ENCODE measurements at regions not wholly inside any gene's neighbourhood (a gene's known extent, or its start where the extent isn't known, plus 50 kb on each side); places are given as distances from the start of the nearest gene placed in this dataset.
"Not testable (repeated sequence)": the region's sequence is repeated elsewhere in the genome, so short reads cannot be mapped to it uniquely, and the experiment has no call there.

DNA sequence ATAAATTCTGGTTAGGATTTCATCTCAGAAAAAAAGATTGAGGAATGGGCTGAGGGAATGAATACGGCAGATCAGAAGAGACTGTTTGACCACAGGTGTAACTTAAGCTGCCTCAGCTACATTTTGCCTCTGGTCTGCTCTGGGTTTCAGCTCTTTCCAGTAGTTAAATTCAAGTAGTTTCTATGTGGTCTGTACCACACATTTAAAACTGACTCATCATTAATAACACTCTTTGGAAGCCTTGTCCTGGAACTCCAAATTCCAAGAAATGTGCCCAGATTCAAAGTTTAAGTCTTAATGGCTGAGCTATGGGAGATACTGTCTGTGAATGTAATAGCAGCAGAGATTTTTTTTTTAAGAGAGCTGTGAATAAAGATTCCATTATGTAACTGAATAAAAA lies 133.1 kb upstream of the IGSF10 start:
- Histone ChIP-seq H3K9me3 (ENCODE audit: low read depth) (no peaks in the 10 kb centered on the region), H2AFZ (replicated peaks) (no peak overlapping the region), H4K20me1 (ENCODE audit: low read depth) (no peaks in the 10 kb centered on the region), H3F3A (ENCODE audit: low read depth) (no peaks in the 10 kb centered on the region), H3K79me2 (ENCODE audit: low read depth) (no peaks in the 10 kb centered on the region), H3K4me2 (no peak overlapping the region), H3K4me1 (no peaks in the 10 kb centered on the region), H3K4me3 (no peak overlapping the region), H3K27me3 (no peaks in the 10 kb centered on the region), H3K27ac (no peak overlapping the region), H3K36me3 (no peaks in the 10 kb centered on the region), H3K9ac (no peak overlapping the region)
- no peak for DNase-seq (ENCODE audit: low spot score)
- H3K27ac Mint-ChIP-seq: no peak overlapping the region
- no peaks in the 10 kb centered on the region for H3K36me3 Mint-ChIP-seq
- no peak overlapping the region for H3K4me3 Mint-ChIP-seq
- no peaks in the 10 kb centered on the region for H3K27me3 Mint-ChIP-seq (ENCODE audit: insufficient read depth, low read depth)
- no peaks in the 10 kb centered on the region for H3K4me1 Mint-ChIP-seq
- no peak for TF ChIP-seq EZH2phosphoT487 (IDR thresholded peaks at IDR 0.05)
- TF ChIP-seq, protein P1, sequence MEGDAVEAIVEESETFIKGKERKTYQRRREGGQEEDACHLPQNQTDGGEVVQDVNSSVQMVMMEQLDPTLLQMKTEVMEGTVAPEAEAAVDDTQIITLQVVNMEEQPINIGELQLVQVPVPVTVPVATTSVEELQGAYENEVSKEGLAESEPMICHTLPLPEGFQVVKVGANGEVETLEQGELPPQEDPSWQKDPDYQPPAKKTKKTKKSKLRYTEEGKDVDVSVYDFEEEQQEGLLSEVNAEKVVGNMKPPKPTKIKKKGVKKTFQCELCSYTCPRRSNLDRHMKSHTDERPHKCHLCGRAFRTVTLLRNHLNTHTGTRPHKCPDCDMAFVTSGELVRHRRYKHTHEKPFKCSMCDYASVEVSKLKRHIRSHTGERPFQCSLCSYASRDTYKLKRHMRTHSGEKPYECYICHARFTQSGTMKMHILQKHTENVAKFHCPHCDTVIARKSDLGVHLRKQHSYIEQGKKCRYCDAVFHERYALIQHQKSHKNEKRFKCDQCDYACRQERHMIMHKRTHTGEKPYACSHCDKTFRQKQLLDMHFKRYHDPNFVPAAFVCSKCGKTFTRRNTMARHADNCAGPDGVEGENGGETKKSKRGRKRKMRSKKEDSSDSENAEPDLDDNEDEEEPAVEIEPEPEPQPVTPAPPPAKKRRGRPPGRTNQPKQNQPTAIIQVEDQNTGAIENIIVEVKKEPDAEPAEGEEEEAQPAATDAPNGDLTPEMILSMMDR (IDR thresholded peaks at IDR 0.05): no peak
- TF ChIP-seq EZH2 (IDR thresholded peaks at IDR 0.05): no peak
- H3K9me3 Mint-ChIP-seq: no peaks in the 10 kb centered on the region

DNA sequence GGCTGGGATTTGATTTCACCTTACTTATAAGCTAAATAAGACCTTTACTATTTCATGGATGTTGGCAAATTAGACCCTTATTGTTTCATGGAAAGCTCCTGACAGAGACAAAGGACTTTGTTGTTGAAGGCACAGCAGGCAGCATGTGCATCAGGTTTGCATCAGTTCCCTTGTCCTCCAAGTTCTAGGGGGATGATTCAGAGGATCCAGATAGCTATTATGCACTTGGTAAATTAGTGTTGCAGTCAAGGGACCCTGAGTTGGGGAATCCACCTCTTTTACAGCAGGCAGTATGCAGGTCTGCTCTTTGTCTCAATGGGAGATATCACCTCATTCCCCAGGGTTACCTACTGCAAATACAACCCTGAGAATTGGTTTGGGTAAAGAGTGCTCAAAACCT lies 131.4 kb upstream of the IGSF10 start:
- Histone ChIP-seq H3K27me3 (no peaks in the 10 kb centered on the region), H3K4me2 (no peak overlapping the region), H3K4me1 (no peaks in the 10 kb centered on the region), H3K27ac (no peak overlapping the region), H3K9ac (no peak overlapping the region), H3K36me3 (no peaks in the 10 kb centered on the region), H3F3A (ENCODE audit: low read depth) (no peaks in the 10 kb centered on the region), H3K4me3 (no peak overlapping the region), H3K9me3 (ENCODE audit: low read depth) (no peaks in the 10 kb centered on the region), H3K79me2 (ENCODE audit: low read depth) (no peaks in the 10 kb centered on the region), H2AFZ (replicated peaks) (no peak overlapping the region), H4K20me1 (ENCODE audit: low read depth) (no peaks in the 10 kb centered on the region)
- Mint-ChIP-seq H3K4me3 (no peak overlapping the region), H3K4me1 (no peaks in the 10 kb centered on the region), H3K27me3 (ENCODE audit: insufficient read depth, low read depth) (no peaks in the 10 kb centered on the region), H3K27ac (no peak overlapping the region), H3K36me3 (no peaks in the 10 kb centered on the region), H3K9me3 (no peaks in the 10 kb centered on the region)
- DNase-seq (ENCODE audit: low spot score): peak; percentile 7
- TF ChIP-seq, protein P1 (IDR thresholded peaks at IDR 0.05): no peak

DNA sequence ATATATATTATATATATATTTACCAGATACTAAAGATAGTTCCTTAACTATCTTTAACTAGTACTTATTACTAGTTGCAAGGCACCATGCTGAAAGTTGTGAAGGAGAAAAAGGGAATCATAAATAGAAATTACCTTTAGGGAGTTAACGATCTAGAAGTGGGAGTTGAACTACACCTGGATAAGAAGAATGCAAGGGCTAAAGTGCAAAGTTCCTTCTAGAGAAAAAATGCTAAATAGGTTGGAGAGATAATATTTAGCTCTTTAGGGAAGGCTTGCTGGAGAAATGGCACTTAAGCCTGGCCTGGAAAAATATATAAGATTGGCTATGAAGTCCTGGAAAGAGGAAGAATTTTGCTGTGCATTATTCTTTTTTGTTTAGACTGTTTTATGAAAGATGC lies 130.6 kb upstream of the IGSF10 start:
- H4K20me1 ChIP-seq (ENCODE audit: low read depth): no peaks in the 10 kb centered on the region
- H3K9ac ChIP-seq: no peak overlapping the region
- DNase-seq (ENCODE audit: low spot score): no peak
- no peaks in the 10 kb centered on the region for H3K27me3 Mint-ChIP-seq (ENCODE audit: insufficient read depth, low read depth)
- H3K27ac ChIP-seq: no peak overlapping the region
- no peaks in the 10 kb centered on the region for H3K36me3 ChIP-seq
- H3K4me1 Mint-ChIP-seq: no peaks in the 10 kb centered on the region
- no peaks in the 10 kb centered on the region for H3F3A ChIP-seq (ENCODE audit: low read depth)
- no peak overlapping the region for H3K4me3 Mint-ChIP-seq
- no peak overlapping the region for H3K4me3 ChIP-seq
- no peak overlapping the region for H3K4me2 ChIP-seq
- H3K27ac Mint-ChIP-seq: no peak overlapping the region
- no peaks in the 10 kb centered on the region for H3K4me1 ChIP-seq
- H3K36me3 Mint-ChIP-seq: no peaks in the 10 kb centered on the region
- H3K79me2 ChIP-seq (ENCODE audit: low read depth): no peaks in the 10 kb centered on the region
- H3K27me3 ChIP-seq: no peaks in the 10 kb centered on the region
- TF ChIP-seq EZH2phosphoT487 (IDR thresholded peaks at IDR 0.05) (no peak), EZH2 (IDR thresholded peaks at IDR 0.05) (no peak)
- TF ChIP-seq, protein P1 (IDR thresholded peaks at IDR 0.05): no peak
- no peaks in the 10 kb centered on the region for H3K9me3 Mint-ChIP-seq
- H3K9me3 ChIP-seq (ENCODE audit: low read depth): no peaks in the 10 kb centered on the region
- H2AFZ ChIP-seq (replicated peaks): no peak overlapping the region

DNA sequence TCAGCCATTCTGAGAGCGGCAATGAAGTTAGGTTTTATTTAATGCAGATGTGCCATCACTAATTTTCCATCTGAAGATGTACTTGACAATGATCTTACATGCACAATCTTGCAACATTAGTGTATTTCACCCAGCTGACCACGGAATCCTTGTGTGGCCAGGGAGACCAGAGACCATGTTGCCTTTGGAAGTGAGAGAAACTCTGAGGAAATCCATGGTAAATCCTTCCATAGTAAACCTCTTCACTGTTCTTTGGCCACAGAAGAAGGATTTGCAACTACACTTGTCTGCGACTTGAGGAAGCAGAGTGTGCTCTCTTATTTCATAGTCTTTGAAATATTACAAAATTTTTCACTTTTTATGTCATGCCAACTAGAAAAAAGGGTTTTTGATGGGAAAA lies 128.4 kb upstream of the IGSF10 start:
- no peak overlapping the region for H2AFZ ChIP-seq (replicated peaks)
- no peak overlapping the region for H3K9ac ChIP-seq
- no peak for TF ChIP-seq EZH2 (IDR thresholded peaks at IDR 0.05)
- no peak for TF ChIP-seq EZH2phosphoT487 (IDR thresholded peaks at IDR 0.05)
- TF ChIP-seq, protein P1 (IDR thresholded peaks at IDR 0.05): no peak
- no peaks in the 10 kb centered on the region for H3K79me2 ChIP-seq (ENCODE audit: low read depth)
- no peaks in the 10 kb centered on the region for H3K27me3 ChIP-seq
- no peaks in the 10 kb centered on the region for H3K36me3 Mint-ChIP-seq
- no peaks in the 10 kb centered on the region for H3K4me1 Mint-ChIP-seq
- no peak for DNase-seq (ENCODE audit: low spot score)
- H3K4me3 Mint-ChIP-seq: no peak overlapping the region
- no peaks in the 10 kb centered on the region for H3K9me3 ChIP-seq (ENCODE audit: low read depth)
- no peaks in the 10 kb centered on the region for H3K4me1 ChIP-seq
- H3K27me3 Mint-ChIP-seq (ENCODE audit: insufficient read depth, low read depth): no peaks in the 10 kb centered on the region
- no peaks in the 10 kb centered on the region for H3F3A ChIP-seq (ENCODE audit: low read depth)
- H3K4me3 ChIP-seq: no peak overlapping the region
- no peak overlapping the region for H3K27ac ChIP-seq
- H3K4me2 ChIP-seq: no peak overlapping the region
- H4K20me1 ChIP-seq (ENCODE audit: low read depth): no peaks in the 10 kb centered on the region
- no peaks in the 10 kb centered on the region for H3K9me3 Mint-ChIP-seq
- H3K36me3 ChIP-seq: no peaks in the 10 kb centered on the region
- H3K27ac Mint-ChIP-seq: no peak overlapping the region

DNA sequence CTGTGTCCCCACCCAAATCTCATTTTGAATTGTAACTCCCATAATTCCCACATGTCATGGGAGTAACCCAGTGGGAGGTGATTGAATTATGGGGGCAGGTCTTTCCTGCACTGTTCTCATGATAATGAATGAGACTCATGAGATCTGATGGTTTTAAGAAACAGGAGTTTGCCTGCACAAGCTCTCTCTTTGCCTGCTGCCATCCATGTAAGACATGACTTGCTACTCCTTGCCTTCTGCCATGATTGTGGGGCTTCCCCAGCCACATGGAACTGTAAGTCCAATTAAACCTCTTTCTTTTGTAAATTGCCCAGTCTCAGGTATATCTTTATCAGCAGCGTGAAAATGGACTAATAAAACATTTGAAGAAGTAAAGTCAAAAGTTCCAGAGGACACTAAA lies 126.8 kb upstream of the IGSF10 start:
- H2AFZ ChIP-seq (replicated peaks): not testable (repeated sequence)

More for the DNA sequence above, 126.8 kb upstream of the IGSF10 start:
- not testable (repeated sequence) for H4K20me1 ChIP-seq (ENCODE audit: low read depth); H3K36me3 Mint-ChIP-seq; H3K27me3 ChIP-seq; H3K4me1 Mint-ChIP-seq; H3K36me3 ChIP-seq; DNase-seq (ENCODE audit: low spot score); H3K4me3 Mint-ChIP-seq; H3K9me3 Mint-ChIP-seq; H3K79me2 ChIP-seq (ENCODE audit: low read depth); H3K9me3 ChIP-seq (ENCODE audit: low read depth); H3K4me1 ChIP-seq; H3K4me3 ChIP-seq; H3K27ac Mint-ChIP-seq; H3F3A ChIP-seq (ENCODE audit: low read depth); H3K9ac ChIP-seq; H3K27ac ChIP-seq; H3K4me2 ChIP-seq; H3K27me3 Mint-ChIP-seq (ENCODE audit: insufficient read depth, low read depth)
